Mesendoderm (in vitro differentiated cells): ENCODE measurements at regions not wholly inside any gene's neighbourhood (a gene's known extent, or its start where the extent isn't known, plus 50 kb on each side); places are given as distances from the start of the nearest gene placed in this dataset.

Source experiments
- DNase-seq: peaks from one replicate; pipeline ENCODE4 v3.0.0; 2013
- H2AK5ac ChIP-seq: 2 replicates; pipeline ENCODE4 v1.6.1; 2013; ENCODE audit warnings: low read length, inconsistent platforms
- H2BK120ac ChIP-seq: 2 replicates; pipeline ENCODE4 v1.6.1; 2013; ENCODE audit warnings: low read depth, mild to moderate bottlenecking, low read length, moderate library complexity, mixed read lengths
- H2BK15ac ChIP-seq: replicated peaks from 2 replicates; pipeline ENCODE4 v1.6.1; 2013; ENCODE audit warnings: low read depth, mild to moderate bottlenecking, moderate library complexity
- H2BK5ac ChIP-seq: 2 replicates; pipeline ENCODE4 v1.6.1; 2013; ENCODE audit warnings: low read length, inconsistent platforms
- H3K18ac ChIP-seq: 2 replicates; pipeline ENCODE4 v1.6.1; 2013; ENCODE audit warnings: mild to moderate bottlenecking, low read length, mixed read lengths
- H3K23ac ChIP-seq: one replicate; pipeline ENCODE4 v1.6.1; 2013; ENCODE audit warnings: low read length
- H3K27ac ChIP-seq: 2 replicates; pipeline ENCODE4 v1.5.1; 2013; ENCODE audit warnings: low read depth, mild to moderate bottlenecking, inconsistent platforms, low read length, moderate library complexity
- H3K27me3 ChIP-seq: 2 replicates; pipeline ENCODE4 v1.6.1; 2013; ENCODE audit warnings: low read length, control low read depth, mild to moderate bottlenecking, inconsistent platforms; ENCODE audit not compliant: insufficient read depth, poor library complexity
- H3K36me3 ChIP-seq: 2 replicates; pipeline ENCODE4 v1.6.1; 2013; ENCODE audit warnings: low read length, inconsistent platforms; ENCODE audit not compliant: control insufficient read depth, insufficient read depth
- H3K4ac ChIP-seq: one replicate; pipeline ENCODE4 v1.6.1; 2013; ENCODE audit warnings: low read depth, mild to moderate bottlenecking, low read length, moderate library complexity
- H3K4me1 ChIP-seq: 2 replicates; pipeline ENCODE4 v1.6.1; 2013; ENCODE audit warnings: low read depth, low read length, inconsistent platforms; ENCODE audit not compliant: control insufficient read depth
- H3K4me2 ChIP-seq: 2 replicates; pipeline ENCODE4 v1.6.1; 2013; ENCODE audit warnings: low read length
- H3K4me3 ChIP-seq: 2 replicates; pipeline ENCODE4 v1.5.1; 2013; ENCODE audit warnings: mild to moderate bottlenecking, low read length
- H3K56ac ChIP-seq: one replicate; pipeline ENCODE4 v1.6.1; 2013; ENCODE audit warnings: low read length
- H3K79me1 ChIP-seq: 2 replicates; pipeline ENCODE4 v1.6.1; 2013; ENCODE audit warnings: low read length, inconsistent platforms
- H3K79me2 ChIP-seq: 2 replicates; pipeline ENCODE4 v1.6.1; 2013; ENCODE audit warnings: mild to moderate bottlenecking, low read length; ENCODE audit not compliant: control insufficient read depth, insufficient read depth
- H3K9ac ChIP-seq: 2 replicates; pipeline ENCODE4 v1.6.1; 2013; ENCODE audit warnings: low read length, inconsistent platforms
- H4K5ac ChIP-seq: one replicate; pipeline ENCODE4 v1.6.1; 2013; ENCODE audit warnings: low read length
- H4K8ac ChIP-seq: one replicate; pipeline ENCODE4 v1.6.1; 2013; ENCODE audit warnings: low read depth, mild to moderate bottlenecking, control low read depth, low read length, moderate library complexity
- WGBS: extraction: QIAGEN DNeasy Blood & Tissue Kit; methylation state at CpG from one replicate; pipeline ENCODE4 v1.1.7; 2013; ENCODE audit warnings: low lambda C conversion rate, missing lambda C conversion rate; ENCODE audit not compliant: insufficient coverage; ENCODE audit errors: extremely low coverage; 5-methylcytosine and 5-hydroxymethylcytosine counted together

GRCh38 chr14:59103396-59103795 is 85.1 kb upstream of the DAAM1 start:
- no peaks in the 10 kb centered on the region for H3K4me1 ChIP-seq
- no peak overlapping the region for H4K5ac ChIP-seq
- no peaks in the 10 kb centered on the region for H3K36me3 ChIP-seq
- H3K27me3 ChIP-seq = no peaks in the 10 kb centered on the region
- no peak overlapping the region for H3K4ac ChIP-seq
- H3K4me2 ChIP-seq = no peak overlapping the region
- no peak overlapping the region for H3K23ac ChIP-seq
- no peak overlapping the region for H3K9ac ChIP-seq
- no peak overlapping the region for H2BK15ac ChIP-seq
- H2BK5ac ChIP-seq = no peak overlapping the region
- no peak overlapping the region for H2AK5ac ChIP-seq
- H2BK120ac ChIP-seq = no peak overlapping the region
- WGBS = no CpG with 5 or more reads among the region's 2 CpGs
- no peak overlapping the region for H3K18ac ChIP-seq
- no peaks in the 10 kb centered on the region for H3K79me2 ChIP-seq
- H3K56ac ChIP-seq = no peak overlapping the region
- H3K4me3 ChIP-seq = no peak overlapping the region
- DNase-seq = no peak
- no peak overlapping the region for H3K27ac ChIP-seq
- H3K79me1 ChIP-seq = no peaks in the 10 kb centered on the region
- H4K8ac ChIP-seq = no peak overlapping the region

DNA sequence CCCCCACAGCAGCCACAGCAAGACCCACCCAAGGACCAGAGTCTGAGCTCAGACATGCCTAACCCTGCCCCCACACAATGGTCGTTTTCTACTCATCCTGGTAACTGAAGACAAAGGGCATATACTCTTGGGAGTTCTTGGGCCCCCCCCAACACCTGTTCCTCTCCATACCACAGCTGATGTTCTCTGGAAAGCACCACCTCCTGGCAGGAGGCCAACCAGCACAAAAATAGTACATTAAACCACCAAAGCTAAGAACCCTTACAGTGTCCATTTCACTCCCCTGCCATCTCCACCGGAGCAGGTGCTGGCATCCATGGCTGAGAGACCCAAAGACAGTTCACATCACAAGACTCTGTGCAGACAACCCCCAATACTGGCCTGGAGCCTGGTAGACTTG is 80.6 kb upstream of the DAAM1 start:
- Histone ChIP-seq H2BK5ac (no peak overlapping the region), H3K9ac (no peak overlapping the region), H2BK15ac (no peak overlapping the region), H3K4me2 (no peak overlapping the region), H3K18ac (no peak overlapping the region), H2AK5ac (no peak overlapping the region), H3K27me3 (no peaks in the 10 kb centered on the region), H3K23ac (no peak overlapping the region), H3K79me1 (no peaks in the 10 kb centered on the region), H3K4me1 (no peaks in the 10 kb centered on the region), H3K4me3 (no peak overlapping the region), H4K5ac (no peak overlapping the region), H3K36me3 (no peaks in the 10 kb centered on the region), H3K56ac (no peak overlapping the region), H4K8ac (no peak overlapping the region), H3K4ac (no peak overlapping the region), H3K79me2 (no peaks in the 10 kb centered on the region), H3K27ac (no peak overlapping the region), H2BK120ac (no peak overlapping the region)
- DNase-seq = no peak
- WGBS = no CpG with 5 or more reads among the region's 2 CpGs

DNA sequence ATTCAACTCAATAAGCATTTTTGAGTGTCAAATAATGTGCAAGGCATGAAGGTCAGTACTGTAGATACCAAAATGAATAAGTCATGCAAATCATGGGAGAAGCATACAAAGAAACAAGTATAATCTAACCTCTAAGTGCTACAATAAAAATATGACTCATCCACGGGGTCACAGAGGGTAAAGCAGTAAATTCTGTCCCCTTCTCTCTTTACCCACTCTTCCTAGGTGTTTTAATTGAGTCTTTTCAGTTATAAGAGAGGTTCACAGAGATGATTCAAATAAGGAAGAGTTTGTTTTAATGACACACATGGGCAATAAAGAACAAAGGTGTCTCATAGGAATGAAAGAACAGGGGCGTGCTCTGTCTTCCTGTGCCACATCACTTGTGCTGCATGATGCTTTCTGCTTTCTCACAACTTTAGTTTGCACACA is 71.5 kb upstream of the DAAM1 start:
- no peaks in the 10 kb centered on the region for H3K36me3 ChIP-seq
- no CpG with 5 or more reads among the region's 2 CpGs for WGBS
- H3K23ac ChIP-seq = no peak overlapping the region
- no peak overlapping the region for H2AK5ac ChIP-seq
- H3K9ac ChIP-seq = no peak overlapping the region
- H3K4ac ChIP-seq = no peak overlapping the region
- H2BK15ac ChIP-seq = no peak overlapping the region
- no peak for DNase-seq
- no peaks in the 10 kb centered on the region for H3K4me1 ChIP-seq
- no peak overlapping the region for H3K4me3 ChIP-seq
- H3K27me3 ChIP-seq = no peaks in the 10 kb centered on the region
- no peak overlapping the region for H3K27ac ChIP-seq
- no peak overlapping the region for H4K5ac ChIP-seq
- H3K56ac ChIP-seq = no peak overlapping the region
- H3K79me2 ChIP-seq = no peaks in the 10 kb centered on the region
- no peaks in the 10 kb centered on the region for H3K79me1 ChIP-seq
- H3K4me2 ChIP-seq = no peak overlapping the region
- no peak overlapping the region for H4K8ac ChIP-seq
- no peak overlapping the region for H2BK5ac ChIP-seq
- H3K18ac ChIP-seq = no peak overlapping the region
- no peak overlapping the region for H2BK120ac ChIP-seq

- Histone ChIP-seq H2BK120ac (no peak overlapping the region), H3K18ac (no peak overlapping the region), H3K4me3 (no peak overlapping the region), H3K79me1 (no peaks in the 10 kb centered on the region), H4K8ac (no peak overlapping the region), H3K4me2 (no peak overlapping the region), H3K27ac (no peak overlapping the region), H3K4ac (no peak overlapping the region), H3K56ac (no peak overlapping the region), H2BK5ac (no peak overlapping the region), H3K27me3 (no peaks in the 10 kb centered on the region), H4K5ac (no peak overlapping the region), H3K23ac (no peak overlapping the region), H3K9ac (no peak overlapping the region), H3K4me1 (no peaks in the 10 kb centered on the region), H2AK5ac (no peak overlapping the region), H3K79me2 (no peaks in the 10 kb centered on the region), H3K36me3 (no peaks in the 10 kb centered on the region), H2BK15ac (no peak overlapping the region)
- WGBS = no CpG with 5 or more reads among the region's 2 CpGs
- no peak for DNase-seq
These were observed 70.5 kb upstream of the DAAM1 start for GRCh38 chr14:59117754-59118528.

DNA sequence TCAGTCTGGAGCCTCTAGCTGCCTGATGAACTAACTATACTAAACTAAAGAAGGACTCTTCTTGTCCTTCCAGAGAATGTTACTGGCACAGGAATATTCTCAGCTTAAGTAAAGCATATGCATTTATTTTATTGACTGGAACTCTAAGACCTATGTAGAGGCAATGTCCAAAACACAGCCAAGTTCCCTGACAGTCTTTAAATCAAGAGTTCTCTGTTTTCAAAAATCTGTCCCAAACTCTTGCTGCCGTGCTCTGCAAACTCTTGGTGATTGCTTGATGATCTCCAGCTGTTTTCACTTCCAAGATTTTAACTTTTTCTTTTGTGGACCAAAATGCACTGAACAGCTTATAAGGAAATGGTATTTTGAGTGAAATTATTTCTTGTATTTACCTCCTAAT is 67.5 kb upstream of the DAAM1 start:
- Histone ChIP-seq H3K27ac (no peak overlapping the region), H3K36me3 (no peaks in the 10 kb centered on the region), H4K5ac (no peak overlapping the region), H2AK5ac (no peak overlapping the region), H3K79me1 (no peaks in the 10 kb centered on the region), H3K23ac (no peak overlapping the region), H3K4me3 (no peak overlapping the region), H3K4ac (no peak overlapping the region), H3K27me3 (no peaks in the 10 kb centered on the region), H3K56ac (no peak overlapping the region), H2BK120ac (no peak overlapping the region), H3K4me1 (no peaks in the 10 kb centered on the region), H3K79me2 (no peaks in the 10 kb centered on the region), H4K8ac (no peak overlapping the region), H2BK15ac (no peak overlapping the region), H2BK5ac (no peak overlapping the region), H3K9ac (no peak overlapping the region), H3K18ac (no peak overlapping the region), H3K4me2 (no peak overlapping the region)
- WGBS = no CpG with 5 or more reads among the region's 1 CpG
- no peak for DNase-seq

DNA sequence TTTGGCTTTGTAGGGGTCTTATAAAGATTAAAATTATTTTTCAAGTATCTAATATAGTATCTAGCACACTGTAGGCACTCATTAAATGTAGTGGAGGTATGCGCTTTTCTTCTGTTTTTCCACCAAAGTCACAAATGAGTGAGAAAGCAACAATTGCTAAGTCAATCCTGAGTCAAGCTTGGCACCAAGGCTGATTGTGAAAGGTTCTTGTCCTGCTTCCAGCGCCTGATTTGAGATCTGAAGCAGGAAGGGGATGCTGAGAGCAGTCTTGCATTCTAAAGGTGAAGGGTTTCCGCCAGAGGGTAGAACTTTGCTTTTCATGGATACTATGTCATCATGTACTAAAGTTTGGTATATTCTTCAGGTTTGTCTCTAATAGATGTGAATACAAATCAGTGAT is 64.9 kb upstream of the DAAM1 start:
- no peak overlapping the region for H2BK15ac ChIP-seq
- H3K27ac ChIP-seq = no peak overlapping the region
- no peak overlapping the region for H2AK5ac ChIP-seq
- H3K4me1 ChIP-seq = no peaks in the 10 kb centered on the region
- H3K36me3 ChIP-seq = no peaks in the 10 kb centered on the region
- no peak overlapping the region for H3K4me2 ChIP-seq
- no peak overlapping the region for H2BK120ac ChIP-seq
- no peak overlapping the region for H4K8ac ChIP-seq
- no peak overlapping the region for H3K9ac ChIP-seq
- no peak overlapping the region for H3K23ac ChIP-seq
- H3K4ac ChIP-seq = no peak overlapping the region
- no peak overlapping the region for H3K4me3 ChIP-seq
- H3K79me1 ChIP-seq = no peaks in the 10 kb centered on the region
- no peaks in the 10 kb centered on the region for H3K79me2 ChIP-seq
- H4K5ac ChIP-seq = no peak overlapping the region
- H3K56ac ChIP-seq = no peak overlapping the region
- DNase-seq = no peak
- no peaks in the 10 kb centered on the region for H3K27me3 ChIP-seq
- WGBS = no CpG with 5 or more reads among the region's 3 CpGs
- H3K18ac ChIP-seq = no peak overlapping the region
- H2BK5ac ChIP-seq = no peak overlapping the region
